ENCODE measurements at regions not wholly inside any gene's neighbourhood (a gene's known extent, or its start where the extent isn't known, plus 50 kb on each side); places are given as distances from the start of the nearest gene placed in this dataset.

- no peaks in the 10 kb centered on the region for H3K36me3 ChIP-seq (ENCODE audit: insufficient read depth)
- H3K4me1 ChIP-seq (ENCODE audit: insufficient read depth): no peaks in the 10 kb centered on the region
- peaks cover 2% of the 10 kb centered on the region for H3K27me3 Mint-ChIP-seq (ENCODE audit: insufficient read depth, low read depth, poor library complexity)
- DNase-seq (ENCODE audit: low spot score) (no peak), ATAC-seq (no peak)
- no peaks in the 10 kb centered on the region for H3K79me2 ChIP-seq (replicated peaks; ENCODE audit: insufficient read depth)
- H3K36me3 Mint-ChIP-seq (ENCODE audit: low read depth): no peaks in the 10 kb centered on the region
- no peaks in the 10 kb centered on the region for H3K27me3 ChIP-seq (ENCODE audit: insufficient read depth)
- no peaks in the 10 kb centered on the region for H3K4me1 Mint-ChIP-seq
- no peak overlapping the region for H3K4me3 ChIP-seq
- no peak overlapping the region for H3K27ac ChIP-seq (ENCODE audit: low read depth)
- no peaks in the 10 kb centered on the region for H4K20me1 ChIP-seq (replicated peaks; ENCODE audit: insufficient read depth)
- no peak overlapping the region for H3K4me3 Mint-ChIP-seq
- H3K9me2 ChIP-seq (ENCODE audit: insufficient read depth): no peaks in the 10 kb centered on the region
- TF ChIP-seq CREB1 (CRISPR knock-in tag; IDR thresholded peaks at IDR 0.05; ENCODE audit: low read depth): no peak
- TF ChIP-seq JUNB (IDR thresholded peaks at IDR 0.05; ENCODE audit: unreplicated experiment): no peak
- no peak for TF ChIP-seq ZNF114 (CRISPR knock-in tag; IDR thresholded peaks at IDR 0.05)
- TF ChIP-seq NANOG (IDR thresholded peaks at IDR 0.05; ENCODE audit: borderline replicate concordance): no peak
- TF ChIP-seq STAT1 (IDR thresholded peaks at IDR 0.05; ENCODE audit: unreplicated experiment): no peak
- no peak for TF ChIP-seq POLR2AphosphoS5 (IDR thresholded peaks at IDR 0.05; ENCODE audit: low read depth)
- TF ChIP-seq ZNF462 (CRISPR knock-in tag; IDR thresholded peaks at IDR 0.05): no peak
- TF ChIP-seq EZH2 (IDR thresholded peaks at IDR 0.05; ENCODE audit: low read depth, unreplicated experiment): no peak
- TF ChIP-seq CTCF (conservative IDR thresholded peaks at IDR 0.05; ENCODE audit: low read depth in 2 of 2): no peak
- TF ChIP-seq REST (IDR thresholded peaks at IDR 0.05; ENCODE audit: unreplicated experiment): no peak
- no peak for TF ChIP-seq ETS1 (IDR thresholded peaks at IDR 0.05)
- H3K27ac Mint-ChIP-seq: no peak overlapping the region
- H3K4me2 ChIP-seq: no peak overlapping the region
- no peaks in the 10 kb centered on the region for H3F3A ChIP-seq (replicated peaks; ENCODE audit: low read depth)
- no peak overlapping the region for H2AFZ ChIP-seq
- no peaks in the 10 kb centered on the region for H3K9me3 Mint-ChIP-seq
Measured at GRCh38 chr5:87190687-87191086, 77.0 kb upstream of the RASA1 start.

All from GM23338 (cell line).